Stimulated activated CD4-positive, alpha-beta T cell treated with anti-CD3 and anti-CD28 coated beads, Interleukin-2, amount 100 ng/mL, for 48 hours (primary cell): ENCODE measurements at regions not wholly inside any gene's neighbourhood (a gene's known extent, or its start where the extent isn't known, plus 50 kb on each side); places are given as distances from the start of the nearest gene placed in this dataset.

Experiments
- DNase-seq, 2 donors: peaks; one replicate each; pipeline ENCODE4 v3.0.0-alpha.2; 2020

GRCh38 chr16:73878611-73879010, 418.0 kb upstream of the PSMD7 start:
- no peak for DNase-seq

DNA sequence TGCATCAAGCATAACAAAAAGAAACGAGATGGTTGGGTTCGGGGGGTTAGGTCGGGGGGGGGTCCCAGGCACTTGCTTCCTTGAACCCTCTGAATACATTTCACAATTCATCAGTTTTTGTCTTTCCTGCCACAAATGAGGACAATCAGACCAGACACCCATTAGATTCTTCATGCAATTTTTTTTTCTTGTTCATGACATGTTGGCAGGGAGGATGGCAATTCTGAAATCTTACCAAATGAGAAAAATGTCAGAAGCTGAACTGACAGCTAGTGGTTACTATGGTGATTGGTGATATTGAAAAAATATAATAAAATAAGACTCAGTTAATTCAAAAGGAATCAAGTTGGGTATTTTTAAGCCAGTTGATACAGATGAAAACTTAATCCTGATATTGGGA, 419.5 kb upstream of the PSMD7 start:
- DNase-seq = no peak

DNA sequence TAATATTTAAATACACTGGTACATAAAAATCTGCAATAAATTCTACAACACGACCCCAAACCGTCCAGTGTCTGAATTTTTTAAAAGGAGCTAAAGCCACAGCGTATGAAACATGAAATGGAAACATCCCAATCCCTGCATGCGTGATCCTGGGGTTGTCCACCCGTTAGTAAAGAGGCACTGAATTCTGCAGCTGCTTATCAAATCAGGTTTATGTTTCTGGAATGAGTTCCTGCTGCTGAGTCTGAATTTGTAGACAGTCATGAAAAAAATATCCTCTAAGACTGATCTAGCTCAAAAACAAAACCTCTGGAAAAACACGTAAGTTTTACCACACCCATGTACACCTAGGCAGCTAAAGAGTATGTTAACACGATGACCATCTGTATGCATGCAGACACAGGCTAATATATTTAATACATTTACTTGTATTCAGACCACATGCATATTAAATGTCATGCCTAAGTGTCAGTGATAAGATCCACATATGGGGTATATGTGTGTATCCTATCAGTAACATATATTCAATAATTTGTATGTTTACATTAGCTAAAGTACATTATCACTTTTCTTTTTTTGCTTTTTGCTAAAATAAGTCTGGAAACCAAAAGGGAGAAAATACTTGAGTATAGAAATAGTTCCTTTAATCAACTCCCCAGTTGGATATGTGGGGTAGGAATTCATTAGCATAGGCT, 420.5 kb upstream of the PSMD7 start:
- no peak for DNase-seq

- DNase-seq = no peak
Observed at GRCh38 chr16:73874324-73874723, 422.3 kb upstream of the PSMD7 start.

DNA sequence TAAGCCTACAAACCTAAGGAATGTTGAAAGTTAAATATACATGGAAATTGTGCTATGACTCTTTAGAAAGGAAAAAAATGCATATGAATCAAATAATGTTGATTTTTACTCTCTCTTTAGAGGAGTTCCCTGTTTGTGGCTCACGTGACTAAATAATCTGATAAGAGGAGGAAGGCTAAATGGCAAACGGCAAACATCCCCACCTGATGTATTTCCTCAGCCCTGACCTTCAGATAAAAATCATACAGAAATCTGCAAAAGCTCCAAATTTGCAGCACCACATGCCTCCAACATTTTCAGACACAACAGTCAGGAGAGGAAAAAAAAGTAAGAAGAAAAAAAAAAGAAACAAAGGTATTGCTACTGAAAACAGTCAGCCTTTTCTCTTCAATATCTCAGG, 423.0 kb upstream of the PSMD7 start:
- DNase-seq = no peak

- no peak for DNase-seq
Observed at GRCh38 chr16:73872856-73873255, 423.8 kb upstream of the PSMD7 start.

- no peak for DNase-seq
Observed at GRCh38 chr16:73871088-73871733, 425.4 kb upstream of the PSMD7 start.

- DNase-seq = no peak
Observed at GRCh38 chr16:73869126-73869525, 427.5 kb upstream of the PSMD7 start.

GRCh38 chr16:73864868-73865267, 431.7 kb upstream of the PSMD7 start:
- DNase-seq = no peak

DNA sequence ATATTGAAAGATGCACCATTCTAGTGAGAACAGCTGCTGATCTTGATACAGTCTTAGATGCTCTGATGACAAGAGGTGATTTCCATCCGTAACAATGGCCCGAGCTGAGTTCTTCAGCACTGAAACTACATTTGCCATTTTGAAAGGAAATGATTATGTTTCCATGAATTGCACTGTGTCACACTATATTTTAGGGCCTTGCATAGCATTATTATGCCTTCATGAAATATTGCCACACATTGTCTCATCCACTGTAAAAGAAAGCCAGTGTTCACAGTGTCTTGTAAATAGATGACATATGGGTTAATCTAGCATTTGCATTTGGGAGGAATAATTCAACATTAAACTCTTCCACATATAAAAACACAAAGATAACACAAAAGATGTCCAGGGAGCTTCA, 438.3 kb upstream of the PSMD7 start:
- no peak for DNase-seq

- no peak for DNase-seq
Observed at GRCh38 chr16:73853968-73854367, 442.6 kb upstream of the PSMD7 start.

DNA sequence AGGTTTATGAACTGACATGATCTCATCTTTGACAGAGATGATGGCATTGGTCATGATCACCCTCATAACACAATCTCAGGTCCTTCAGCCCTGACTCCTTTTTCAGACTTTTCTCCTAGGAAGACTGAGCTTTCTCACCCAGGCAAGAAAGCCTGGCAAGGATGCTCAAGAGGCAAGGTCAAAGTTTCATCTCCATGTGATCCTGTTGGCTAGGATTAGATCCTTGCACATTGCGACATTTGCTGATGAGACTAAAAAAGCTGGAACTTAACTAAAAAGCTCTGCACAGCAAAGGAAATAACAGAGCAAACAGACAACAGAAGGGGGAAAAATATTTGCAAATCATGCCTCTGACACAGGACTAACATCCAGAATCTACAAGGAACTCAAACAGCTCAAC, 444.1 kb upstream of the PSMD7 start:
- DNase-seq = no peak

DNA sequence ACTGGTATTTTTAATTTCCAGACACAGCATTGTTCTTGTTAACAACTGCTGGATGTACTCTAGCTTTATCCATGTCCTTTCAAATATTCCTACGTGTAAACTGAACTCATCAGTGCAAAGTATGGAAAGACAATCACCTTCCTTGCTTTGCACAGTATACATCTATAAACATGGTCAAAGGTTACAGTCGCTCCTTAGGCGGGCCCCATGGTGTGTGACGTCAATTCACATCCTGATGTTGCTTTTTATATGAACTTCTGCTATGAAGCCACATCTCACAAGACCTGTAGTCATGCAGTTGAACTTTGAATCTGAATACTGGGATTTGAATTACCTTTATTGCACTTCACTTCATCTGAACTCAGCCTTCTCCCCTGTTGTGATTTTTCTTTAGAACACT, 447.6 kb upstream of the PSMD7 start:
- no peak for DNase-seq

DNA sequence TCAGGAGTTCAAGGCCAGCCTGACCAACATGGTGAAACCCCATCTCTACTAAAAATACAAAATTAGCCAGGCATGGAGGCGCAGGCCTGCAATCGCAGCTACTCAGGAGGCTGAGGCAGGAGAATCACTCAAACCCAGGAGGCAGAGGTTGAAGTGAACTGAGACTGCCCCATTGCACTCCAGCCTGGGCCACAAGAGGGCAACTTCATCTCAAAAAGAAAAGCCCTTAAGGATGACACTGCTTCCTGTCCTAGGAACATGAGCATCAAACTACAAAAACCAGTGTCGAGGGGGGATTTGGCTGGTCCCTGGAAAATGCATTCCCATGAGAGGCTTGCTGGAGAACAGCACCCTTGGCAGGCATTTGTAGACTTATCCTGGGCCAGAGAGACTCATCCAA, 449.5 kb upstream of the PSMD7 start:
- no peak for DNase-seq

DNA sequence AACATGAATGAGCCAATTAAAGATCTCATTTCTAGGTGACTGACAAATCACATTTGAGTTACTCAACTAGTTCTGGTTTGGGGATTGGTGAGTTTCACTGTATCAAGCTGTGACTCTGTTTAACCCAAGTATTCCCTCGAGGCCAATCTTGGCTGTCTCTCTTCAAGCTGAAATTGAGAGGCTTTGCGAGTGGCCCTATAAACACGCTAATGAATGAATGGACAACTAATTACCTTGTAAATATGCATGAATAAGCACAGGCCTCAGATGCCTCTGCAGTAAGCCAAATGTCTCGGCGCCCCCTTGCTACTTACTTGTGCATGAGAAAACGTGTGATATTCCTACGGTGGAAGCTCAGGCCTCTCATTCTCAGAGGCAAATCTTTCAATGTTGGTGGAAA, 450.3 kb upstream of the PSMD7 start:
- DNase-seq = no peak

- no peak for DNase-seq
Observed at GRCh38 chr16:73846007-73846330, 450.6 kb upstream of the PSMD7 start.

DNA sequence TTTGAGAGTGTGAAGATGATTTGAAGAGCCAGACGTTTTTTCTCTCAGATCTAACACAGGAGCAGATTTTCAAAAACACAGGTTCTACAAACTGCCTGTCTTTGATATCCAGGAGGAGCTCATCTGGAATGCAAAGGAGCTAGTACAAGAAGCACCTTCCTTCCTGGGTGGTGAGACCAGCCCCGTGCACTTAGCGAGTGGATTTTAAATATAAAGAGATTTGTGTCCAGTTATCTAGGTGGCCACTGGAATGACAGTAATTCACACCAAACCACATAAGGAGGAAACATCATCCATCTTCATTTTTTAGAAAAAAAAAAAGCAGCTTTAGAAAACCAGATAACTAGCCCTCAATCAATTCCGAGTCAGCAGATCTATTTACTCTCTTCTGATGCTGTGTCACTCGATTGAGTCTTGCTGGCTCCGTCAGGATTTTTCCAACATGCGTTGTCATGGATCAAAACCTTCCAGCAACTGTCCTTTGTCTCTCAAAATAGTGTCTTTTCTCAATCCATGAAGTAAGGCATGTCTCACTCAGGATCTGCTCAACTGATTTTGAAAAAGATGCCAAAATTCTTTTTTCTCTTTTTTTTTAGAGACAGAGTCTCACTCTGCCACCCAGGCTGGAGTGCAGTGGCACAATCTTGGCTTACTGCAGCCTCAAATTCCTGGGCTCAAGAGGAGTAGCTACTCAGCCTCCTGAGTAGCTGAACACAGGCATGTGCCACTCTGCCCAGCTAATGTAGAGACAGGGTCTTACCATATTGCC, 451.2 kb upstream of the PSMD7 start:
- no peak for DNase-seq

DNA sequence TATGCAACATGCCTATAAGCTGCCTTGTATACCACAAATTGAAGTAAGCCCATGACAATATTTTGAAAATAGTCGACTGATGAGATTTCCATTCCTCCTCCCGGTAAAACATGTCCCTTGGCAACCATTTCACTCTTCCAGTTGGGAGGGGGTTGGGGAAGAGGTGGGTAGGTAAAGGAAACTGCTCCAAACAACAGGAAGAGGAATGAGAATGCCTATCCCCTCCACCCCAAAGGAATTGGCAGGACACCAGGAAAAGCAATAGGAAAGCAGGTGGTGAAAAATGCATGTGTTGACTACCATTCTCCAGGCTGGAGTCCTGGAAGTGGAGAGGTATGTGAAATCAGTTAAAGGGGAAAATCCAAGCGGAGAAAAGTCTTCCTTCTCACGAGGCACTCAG, 455.9 kb upstream of the PSMD7 start:
- DNase-seq = no peak

DNA sequence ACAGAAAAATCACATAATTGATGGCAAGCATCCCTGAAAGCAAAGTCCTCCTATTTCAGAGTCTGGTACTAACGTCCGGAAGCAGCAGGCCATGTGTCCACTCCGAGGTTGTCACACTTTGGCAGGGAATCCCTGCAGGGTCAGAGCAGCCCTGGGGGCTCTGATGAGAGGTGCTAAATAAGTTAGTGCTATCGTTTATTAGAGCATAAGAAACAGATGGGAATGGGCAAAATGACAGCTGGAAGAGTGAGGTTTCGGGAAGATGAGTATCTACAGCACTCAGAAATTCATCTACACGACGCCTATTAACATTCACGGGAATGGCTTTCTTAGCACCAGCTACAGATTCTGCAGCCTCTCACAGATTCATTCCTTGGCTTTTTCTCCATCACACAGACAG, 465.4 kb upstream of the PSMD7 start:
- DNase-seq = no peak

GRCh38 chr16:73823205-73823849, 473.3 kb upstream of the PSMD7 start:
- DNase-seq = no peak

DNA sequence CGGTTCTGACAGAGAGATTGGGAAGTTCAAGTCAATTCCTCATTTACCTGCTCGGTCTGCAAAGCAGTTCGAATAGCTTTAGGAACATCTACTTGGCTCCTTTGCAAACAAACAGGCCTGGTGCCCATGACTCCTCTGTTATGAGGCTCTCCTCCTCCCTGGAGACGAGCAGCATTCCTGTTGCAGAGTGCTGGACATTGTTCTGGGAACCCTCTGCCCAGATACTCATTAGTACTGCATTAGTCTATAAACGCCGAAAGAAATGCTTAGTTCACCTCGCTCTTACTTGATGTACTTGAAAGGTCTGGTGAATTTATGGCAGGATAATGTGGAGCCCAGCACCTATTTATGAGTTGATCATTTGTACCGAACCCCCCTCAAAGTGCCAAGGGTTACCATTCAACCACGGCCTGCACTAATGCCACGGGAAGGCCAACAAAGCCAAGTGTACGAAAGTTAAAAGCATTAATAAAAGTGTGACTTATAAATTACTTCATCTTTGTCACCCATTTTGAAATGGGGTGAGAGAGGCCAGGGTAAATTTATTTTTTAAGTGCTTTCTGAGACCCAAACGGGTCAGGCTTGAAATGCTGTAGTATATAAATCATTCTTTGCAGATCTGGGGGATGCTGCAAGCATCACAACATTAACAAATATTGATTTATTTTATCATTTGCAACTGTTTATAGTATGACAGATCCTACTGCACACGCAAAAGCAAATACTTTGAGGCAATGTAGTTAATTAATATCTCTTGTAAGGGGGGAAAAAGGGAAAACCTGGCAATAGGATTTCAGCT, 478.9 kb upstream of the PSMD7 start:
- no peak for DNase-seq

- no peak for DNase-seq
Observed at GRCh38 chr16:73813527-73813926, 483.1 kb upstream of the PSMD7 start.

DNA sequence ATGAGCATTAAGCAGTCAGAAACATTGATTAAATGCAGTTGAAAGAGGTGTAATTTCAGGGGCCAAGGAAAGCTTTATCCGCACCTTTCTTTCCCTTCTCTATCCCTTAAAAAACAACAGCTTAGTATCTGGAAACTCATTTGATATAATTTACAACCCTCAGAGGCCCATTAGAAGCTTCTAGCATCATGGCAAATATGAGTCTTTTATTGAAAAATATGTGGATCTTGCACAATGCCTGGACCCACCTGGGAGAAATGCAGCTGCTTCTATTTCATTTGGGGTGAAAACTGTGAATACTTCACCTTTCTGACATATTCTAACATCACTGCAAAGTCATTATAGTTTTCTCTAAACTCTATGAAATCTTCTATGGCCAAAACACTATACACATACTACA, 492.2 kb upstream of the PSMD7 start:
- no peak for DNase-seq
